Dermis blood vessel endothelial cell (primary cell): ENCODE measurements at regions not wholly inside any gene's neighbourhood (a gene's known extent, or its start where the extent isn't known, plus 50 kb on each side); places are given as distances from the start of the nearest gene placed in this dataset.
"Not testable (repeated sequence)": the region's sequence is repeated elsewhere in the genome, so short reads cannot be mapped to it uniquely, and the experiment has no call there.

Experiments
- DNase-seq: peaks from one replicate; pipeline ENCODE4 v3.0.0; 2010

DNA sequence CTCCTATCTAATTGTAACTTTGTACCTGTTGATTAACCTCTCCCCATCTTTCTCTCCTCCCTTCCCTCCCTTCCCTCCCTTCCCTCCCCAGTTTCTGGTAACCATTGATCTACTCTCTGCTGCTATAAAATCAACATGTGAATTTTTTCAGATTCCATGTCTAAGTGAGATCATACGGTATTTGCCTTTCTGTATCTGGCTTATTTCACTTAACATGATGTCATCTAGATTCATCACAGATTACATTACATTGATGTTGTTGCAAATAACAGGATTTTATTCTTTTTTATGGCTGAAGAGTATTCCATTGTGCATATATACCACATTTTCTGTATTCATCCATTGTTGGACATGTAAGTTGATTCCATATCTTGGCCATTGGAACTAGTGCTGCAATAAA is 68.0 kb upstream of the FBXO33 start:
- DNase-seq, result no peak

DNA sequence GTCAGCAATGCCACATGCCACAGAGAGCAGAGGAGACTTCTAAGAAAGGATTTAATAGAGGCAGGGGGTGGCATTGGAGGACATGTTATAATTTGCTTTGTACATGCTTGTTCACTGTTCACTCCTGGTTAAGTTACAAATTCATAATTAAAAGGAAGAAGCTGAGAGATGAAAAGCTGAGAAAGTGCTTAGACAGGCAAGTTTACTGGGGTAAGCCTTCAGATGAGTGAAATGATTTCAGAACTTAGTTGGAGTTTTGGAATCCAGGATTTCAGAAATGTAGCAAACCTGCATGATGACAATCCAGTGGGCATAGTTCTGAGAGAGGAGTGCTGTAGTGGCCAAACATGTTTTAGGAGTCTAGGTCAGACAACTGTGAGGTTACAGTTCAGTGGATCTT is 67.3 kb upstream of the FBXO33 start:
- no peak for DNase-seq

DNA sequence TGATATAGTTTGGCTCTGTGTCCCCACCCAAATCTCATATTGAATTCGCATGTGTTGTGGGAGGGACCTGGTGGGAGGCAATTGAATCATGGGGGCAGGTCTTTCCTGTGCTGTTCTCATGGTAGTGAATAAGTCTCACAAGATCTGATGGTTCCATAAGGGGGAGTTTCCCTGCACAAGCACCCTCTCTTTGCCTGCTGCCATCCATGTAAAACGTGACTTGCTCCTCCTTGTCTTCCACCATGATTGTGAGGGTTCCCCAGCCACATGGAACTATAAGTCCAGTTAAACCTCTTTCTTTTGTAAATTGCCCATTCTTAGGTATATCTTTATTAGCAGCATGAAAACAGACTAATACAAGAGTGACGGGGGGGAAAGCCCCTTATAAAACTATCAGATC is 65.4 kb upstream of the FBXO33 start:
- not testable (repeated sequence) for DNase-seq

DNA sequence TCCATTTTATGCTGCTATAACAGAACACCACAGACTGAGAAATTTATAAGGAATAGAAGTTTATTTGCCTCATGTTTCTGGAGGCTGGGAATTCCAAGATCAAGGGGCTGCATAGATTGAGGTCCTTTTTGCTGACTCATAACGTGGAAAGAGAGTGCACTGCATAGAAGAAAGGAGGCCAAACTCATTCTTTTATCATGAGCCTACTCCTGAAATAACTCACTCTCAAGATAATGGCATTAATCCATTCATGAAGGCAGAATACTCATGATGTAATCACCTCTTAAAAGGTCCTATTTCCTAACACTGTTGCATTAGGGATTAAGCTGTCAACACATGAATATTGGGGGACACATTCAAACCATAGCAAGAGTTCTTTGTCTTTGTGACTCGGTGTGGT is 60.0 kb upstream of the FBXO33 start:
- DNase-seq, result no peak

DNA sequence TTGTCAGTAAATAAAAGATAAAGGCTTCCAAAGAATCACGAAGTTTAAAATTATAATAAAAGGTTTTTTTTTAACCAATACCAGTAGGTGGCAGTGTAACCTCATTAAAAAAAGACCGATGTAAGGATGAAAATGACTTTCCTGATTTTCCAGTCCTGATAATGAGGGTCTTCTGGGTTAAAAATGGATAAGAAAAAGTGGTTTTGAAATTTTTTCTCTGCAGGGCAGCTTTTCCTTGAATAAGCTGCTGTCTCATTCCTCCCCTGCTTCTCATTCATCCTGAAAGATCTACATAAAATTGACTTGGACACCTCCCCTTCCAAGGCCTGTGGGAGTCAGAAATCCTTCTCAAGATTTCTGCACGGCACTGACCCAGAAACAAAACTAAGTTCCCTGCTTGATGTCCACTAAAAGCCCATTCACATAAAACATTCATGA is 58.9 kb upstream of the FBXO33 start:
- peak; percentile 50 for DNase-seq

DNA sequence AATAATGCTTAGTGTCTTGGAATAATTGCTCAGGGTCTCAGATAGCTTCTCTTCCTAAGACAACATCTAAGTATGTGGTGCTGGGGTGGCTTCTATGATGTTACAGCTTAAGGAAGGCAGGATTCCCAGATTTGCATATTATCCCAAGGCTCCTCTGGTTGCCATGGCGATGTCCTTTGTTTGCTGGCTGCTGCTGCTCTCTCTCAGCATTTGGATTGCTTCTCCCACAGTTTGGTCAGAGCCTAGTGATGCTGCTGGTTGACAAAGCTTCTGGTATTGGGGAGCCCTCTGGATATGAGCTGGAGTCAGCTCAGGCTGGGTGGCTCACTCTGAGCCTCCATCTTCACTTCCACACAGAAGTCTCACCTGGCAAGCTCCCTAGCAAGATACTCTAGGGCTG is 56.4 kb upstream of the FBXO33 start:
- DNase-seq, result no peak

DNA sequence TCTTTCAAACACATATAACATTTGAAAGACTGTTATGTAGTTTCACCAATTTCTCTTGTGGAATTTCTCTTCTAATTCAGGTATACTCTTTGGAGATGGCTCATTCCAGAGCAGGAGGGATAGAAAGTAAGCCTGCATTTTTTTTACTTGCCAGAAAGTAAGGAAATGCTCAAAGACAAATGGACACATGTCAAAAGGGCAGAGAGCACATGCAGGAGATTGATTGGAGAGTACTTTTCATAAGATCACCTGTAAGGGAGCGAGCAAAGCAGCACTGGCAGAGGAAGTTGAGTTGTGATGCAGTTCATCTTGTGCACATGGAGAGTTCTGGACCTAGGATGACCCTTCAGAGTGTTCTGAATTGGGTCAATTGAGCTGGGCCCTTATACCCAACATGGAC is 51.4 kb upstream of the FBXO33 start:
- no peak for DNase-seq
